PC-3 (cell line): ENCODE measurements at regions not wholly inside any gene's neighbourhood (a gene's known extent, or its start where the extent isn't known, plus 50 kb on each side); places are given as distances from the start of the nearest gene placed in this dataset.

Source experiments
- ATAC-seq: fragments of 200-7000 bp; cut with Tn5 transposase; 2 replicates; pipeline ENCODE4 v1.9.1; 2020; ENCODE audit warnings: mild to moderate bottlenecking, moderate library complexity
- BruUV-seq: library from RNA; stranded (reverse); fragments of 400-500 nt; replicated peaks from 2 replicates; lab custom pipeline; 2021; lab: Mats Ljungman, UMichigan
- CTCF ChIA-PET: fragments of 300-600 bp; sonication (Branson Sonifier 250); formaldehyde crosslinking; loops from one replicate; lab custom pipeline; 2022; ENCODE audit warnings: antibody characterized with exemption; lab: Charles Lee
- POLR2A ChIA-PET: fragments of 300-600 bp; sonication (Branson Sonifier 250); formaldehyde crosslinking; loops from one replicate; lab custom pipeline; 2022; ENCODE audit warnings: antibody characterized with exemption; ENCODE audit not compliant: unreplicated experiment; lab: Charles Lee
- DNase-seq: peaks from one replicate; pipeline ENCODE4 v3.0.0-alpha.2; 2015
- H2AFZ ChIP-seq: fragments of 300-600 bp; sonication (generic); 2 replicates; pipeline ENCODE4 v1.6.0; 2016; ENCODE audit warnings: antibody characterized with exemption, low read length
- H3F3A ChIP-seq: fragments of 300-600 bp; sonication (generic); one replicate; pipeline ENCODE4 v1.6.0; 2017; ENCODE audit warnings: antibody characterized with exemption, low read length, control low read depth, mild to moderate bottlenecking; ENCODE audit not compliant: unreplicated experiment
- H3K27ac ChIP-seq: fragments of 300-600 bp; sonication (generic); 2 replicates; pipeline ENCODE4 v1.5.1; 2016; ENCODE audit warnings: mild to moderate bottlenecking, low read length
- H3K27me3 ChIP-seq: fragments of 300-600 bp; sonication (generic); 2 replicates; pipeline ENCODE4 v1.6.1; 2016; ENCODE audit warnings: low read length, mixed read lengths
- H3K36me3 ChIP-seq: fragments of 300-600 bp; sonication (generic); 2 replicates; pipeline ENCODE4 v1.6.1; 2016; ENCODE audit warnings: low read depth, mixed run types, low read length, mixed read lengths
- H3K4me1 ChIP-seq: fragments of 300-600 bp; sonication (generic); 2 replicates; pipeline ENCODE4 v1.5.1; 2016; ENCODE audit warnings: low read length; ENCODE audit not compliant: insufficient read depth
- H3K4me2 ChIP-seq: fragments of 300-600 bp; sonication (generic); 2 replicates; pipeline ENCODE4 v1.6.0; 2016; ENCODE audit warnings: low read length
- H3K4me3 ChIP-seq: fragments of 300-600 bp; sonication (generic); 2 replicates; pipeline ENCODE4 v1.5.1; 2016; ENCODE audit warnings: mild to moderate bottlenecking, low read length, mixed read lengths
- H3K79me2 ChIP-seq: fragments of 300-600 bp; sonication (generic); 2 replicates; pipeline ENCODE4 v1.6.1; 2017; ENCODE audit warnings: low read length, mixed read lengths
- H3K9ac ChIP-seq: fragments of 300-600 bp; sonication (generic); 2 replicates; pipeline ENCODE4 v1.6.0; 2016; ENCODE audit warnings: mild to moderate bottlenecking, low read length
- H3K9me2 ChIP-seq: fragments of 300-600 bp; sonication (generic); replicated peaks from 2 replicates; pipeline ENCODE4 v1.6.1; 2016; ENCODE audit warnings: mixed run types, low read length, mixed read lengths
- H3K9me3 ChIP-seq: fragments of 300-600 bp; sonication (generic); 2 replicates; pipeline ENCODE4 v1.6.1; 2016; ENCODE audit warnings: low read length, mixed read lengths
- H4K20me1 ChIP-seq: fragments of 300-600 bp; sonication (generic); 2 replicates; pipeline ENCODE4 v1.6.1; 2016; ENCODE audit warnings: low read length, mixed read lengths
- EZH2 ChIP-seq: fragments of 300-600 bp; sonication (generic); IDR thresholded peaks from one replicate; pipeline ENCODE4 v1.6.1; 2017; ENCODE audit warnings: antibody characterized with exemption, mild to moderate bottlenecking, low read length; ENCODE audit not compliant: unreplicated experiment
- EZH2phosphoT487 ChIP-seq: fragments of 300-600 bp; sonication (generic); IDR thresholded peaks from 2 replicates; pipeline ENCODE4 v1.6.1; 2018; ENCODE audit warnings: mild to moderate bottlenecking, antibody characterized with exemption, low read length, borderline replicate concordance
- intact Hi-C: fragments of 100-400 bp; cut with micrococcal nuclease; formaldehyde crosslinking; loops from 2 replicates; pipeline ENCODE4 v1.9.0; 2023
- TF ChIP-seq, protein P1 (sequence below): fragments of 300-600 bp; sonication (generic); conservative IDR thresholded peaks from 2 replicates; pipeline ENCODE4 v1.5.1; 2017; ENCODE audit warnings: antibody characterized with exemption, low read depth, mild to moderate bottlenecking, low read length

GRCh38 chr3:72345237-72345878, 502.9 kb downstream of the SHQ1 start:
- Histone ChIP-seq H3K9ac (no peak overlapping the region), H3K4me3 (no peak overlapping the region), H3K4me1 (peaks cover 12% of the 10 kb centered on the region; the same call in 1 of the 2 replicates), H3K9me3 (no peaks in the 10 kb centered on the region), H3K4me2 (no peak overlapping the region), H3K27me3 (no peaks in the 10 kb centered on the region), H4K20me1 (no peaks in the 10 kb centered on the region), H3K79me2 (no peaks in the 10 kb centered on the region), H3K36me3 (no peaks in the 10 kb centered on the region), H3K9me2 (no peaks in the 10 kb centered on the region), H2AFZ (no peak overlapping the region), H3K27ac (no peak overlapping the region), H3F3A (no peaks in the 10 kb centered on the region)
- ChIA-PET POLR2A (no interaction called here), CTCF (no interaction called here)
- ATAC-seq = no peak
- BruUV-seq = no TSS peak
- DNase-seq = peak; percentile 22
- intact Hi-C loops = no loop called here
- no peak for TF ChIP-seq EZH2phosphoT487
- TF ChIP-seq, protein P1, sequence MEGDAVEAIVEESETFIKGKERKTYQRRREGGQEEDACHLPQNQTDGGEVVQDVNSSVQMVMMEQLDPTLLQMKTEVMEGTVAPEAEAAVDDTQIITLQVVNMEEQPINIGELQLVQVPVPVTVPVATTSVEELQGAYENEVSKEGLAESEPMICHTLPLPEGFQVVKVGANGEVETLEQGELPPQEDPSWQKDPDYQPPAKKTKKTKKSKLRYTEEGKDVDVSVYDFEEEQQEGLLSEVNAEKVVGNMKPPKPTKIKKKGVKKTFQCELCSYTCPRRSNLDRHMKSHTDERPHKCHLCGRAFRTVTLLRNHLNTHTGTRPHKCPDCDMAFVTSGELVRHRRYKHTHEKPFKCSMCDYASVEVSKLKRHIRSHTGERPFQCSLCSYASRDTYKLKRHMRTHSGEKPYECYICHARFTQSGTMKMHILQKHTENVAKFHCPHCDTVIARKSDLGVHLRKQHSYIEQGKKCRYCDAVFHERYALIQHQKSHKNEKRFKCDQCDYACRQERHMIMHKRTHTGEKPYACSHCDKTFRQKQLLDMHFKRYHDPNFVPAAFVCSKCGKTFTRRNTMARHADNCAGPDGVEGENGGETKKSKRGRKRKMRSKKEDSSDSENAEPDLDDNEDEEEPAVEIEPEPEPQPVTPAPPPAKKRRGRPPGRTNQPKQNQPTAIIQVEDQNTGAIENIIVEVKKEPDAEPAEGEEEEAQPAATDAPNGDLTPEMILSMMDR = no peak

DNA sequence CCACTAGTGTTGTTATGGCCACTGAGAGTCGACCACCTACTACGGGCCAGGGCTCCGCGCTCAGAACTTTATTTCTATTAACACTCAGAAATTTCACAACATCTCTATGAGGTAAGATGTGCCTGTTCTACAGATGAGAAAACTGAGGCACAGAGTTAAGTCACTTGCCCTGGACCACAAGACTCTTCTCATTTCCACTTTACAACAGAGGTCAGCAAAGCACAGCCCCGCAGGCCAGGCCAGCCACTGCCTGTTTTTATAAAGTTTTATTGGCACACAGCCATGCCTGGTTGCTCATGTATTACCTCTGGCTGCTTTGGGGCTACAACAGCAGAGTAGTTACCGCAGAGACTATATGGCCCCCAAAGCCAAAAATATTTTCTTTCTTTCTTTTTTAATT, 503.6 kb downstream of the SHQ1 start:
- Histone ChIP-seq H3K9ac (no peak overlapping the region), H3K36me3 (no peaks in the 10 kb centered on the region), H3K79me2 (no peaks in the 10 kb centered on the region), H3K4me2 (no peak overlapping the region), H3K27me3 (no peaks in the 10 kb centered on the region), H4K20me1 (no peaks in the 10 kb centered on the region), H3K9me2 (no peaks in the 10 kb centered on the region), H3K27ac (no peak overlapping the region), H3K4me3 (no peak overlapping the region), H3F3A (no peaks in the 10 kb centered on the region), H2AFZ (no peak overlapping the region), H3K4me1 (peaks cover 13% of the 10 kb centered on the region), H3K9me3 (no peaks in the 10 kb centered on the region)
- no peak for TF ChIP-seq EZH2
- no peak for TF ChIP-seq EZH2phosphoT487
- TF ChIP-seq, protein P1 = no peak
- BruUV-seq = no TSS peak
- CTCF ChIA-PET = no interaction called here
- POLR2A ChIA-PET = no interaction called here
- intact Hi-C loops = no loop called here
- ATAC-seq (no peak), DNase-seq (no peak)

GRCh38 chr3:72344236-72344635, 504.0 kb downstream of the SHQ1 start:
- no peaks in the 10 kb centered on the region for H3K79me2 ChIP-seq
- no peak overlapping the region for H2AFZ ChIP-seq
- H3F3A ChIP-seq = no peaks in the 10 kb centered on the region
- no peak overlapping the region for H3K27ac ChIP-seq
- TF ChIP-seq EZH2phosphoT487 (no peak), EZH2 (no peak)
- TF ChIP-seq, protein P1 = no peak
- BruUV-seq = no TSS peak
- no peaks in the 10 kb centered on the region for H3K9me3 ChIP-seq
- DNase-seq (no peak), ATAC-seq (no peak)
- H3K4me2 ChIP-seq = no peak overlapping the region
- no peak overlapping the region for H3K4me3 ChIP-seq
- intact Hi-C loops = no loop called here
- ChIA-PET POLR2A (no interaction called here), CTCF (no interaction called here)
- no peaks in the 10 kb centered on the region for H3K9me2 ChIP-seq
- H3K36me3 ChIP-seq = no peaks in the 10 kb centered on the region
- no peaks in the 10 kb centered on the region for H3K27me3 ChIP-seq
- peaks cover 17% of the 10 kb centered on the region for H3K4me1 ChIP-seq
- H3K9ac ChIP-seq = no peak overlapping the region
- H4K20me1 ChIP-seq = no peaks in the 10 kb centered on the region
